ENCODE measurements at regions not wholly inside any gene's neighbourhood (a gene's known extent, or its start where the extent isn't known, plus 50 kb on each side); places are given as distances from the start of the nearest gene placed in this dataset.

DNA sequence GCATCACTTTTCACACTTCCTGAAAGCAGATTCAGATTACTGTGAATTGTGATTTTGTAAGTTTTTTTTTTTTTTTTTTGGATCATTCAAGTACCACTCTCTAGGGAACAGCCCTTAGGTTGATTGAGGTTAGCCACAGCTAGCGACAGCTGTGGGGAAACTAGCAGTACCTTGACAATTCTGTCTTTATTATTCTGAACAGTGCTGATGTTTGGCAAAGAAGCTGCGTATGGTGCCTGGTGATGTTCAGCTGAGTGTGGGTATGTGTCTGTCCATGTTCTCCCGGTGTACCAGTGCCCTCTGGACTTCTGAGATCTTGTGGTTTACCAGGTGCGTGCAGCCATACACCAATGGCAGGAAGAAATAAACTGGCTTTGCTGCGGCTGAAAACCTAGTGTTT is 117.3 kb upstream of the PLPPR1 start:
- in situ Hi-C loops (cut with HindIII; ENCODE audit: low pct_ligation_motif_present, low pct_unique_long_range_greater_than_20kb, low sequenced_read_pairs): no loop called here
- DNase-seq: no peak

DNA sequence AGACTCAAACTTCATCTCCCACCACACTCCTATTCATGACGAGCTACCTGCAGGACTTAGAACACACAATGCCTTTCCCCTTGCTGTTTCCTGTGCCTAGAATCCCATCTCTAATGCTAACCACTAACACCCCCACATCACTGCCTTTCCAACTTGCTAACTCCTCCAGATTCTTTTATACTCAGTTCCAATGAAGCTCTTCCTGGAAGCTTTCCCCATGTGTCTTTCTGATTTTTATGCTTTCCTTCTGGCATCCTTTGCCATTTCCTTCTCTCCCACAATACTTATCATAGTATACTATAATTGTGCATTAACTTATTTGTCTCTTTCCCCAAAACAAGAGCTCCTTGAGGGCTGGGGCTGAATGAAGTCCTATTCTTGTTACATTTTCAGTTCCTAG is 115.3 kb upstream of the PLPPR1 start:
- no peak for DNase-seq
- in situ Hi-C loops (cut with HindIII; ENCODE audit: low pct_ligation_motif_present, low pct_unique_long_range_greater_than_20kb, low sequenced_read_pairs): no loop called here

DNA sequence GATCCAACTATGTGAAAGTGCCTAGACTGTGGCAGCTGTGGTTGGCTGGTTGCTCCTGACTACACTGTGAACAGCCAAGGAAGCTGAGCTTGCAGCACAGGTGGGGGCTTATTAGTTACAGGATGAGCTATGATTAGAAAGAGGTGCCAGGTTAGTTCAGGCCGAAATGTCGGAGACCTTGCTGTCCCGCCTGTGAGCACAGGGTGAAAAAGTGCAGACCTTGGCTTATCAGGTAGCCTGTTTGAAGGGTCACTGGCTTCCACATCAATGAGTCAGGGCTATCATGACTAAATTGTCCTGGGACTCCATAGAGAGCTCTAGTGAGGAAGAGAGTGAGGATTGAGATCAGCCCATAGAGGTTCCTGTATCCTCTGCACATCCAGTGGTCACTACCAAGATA is 114.3 kb upstream of the PLPPR1 start:
- no peak for DNase-seq
- in situ Hi-C loops (cut with HindIII; ENCODE audit: low pct_ligation_motif_present, low pct_unique_long_range_greater_than_20kb, low sequenced_read_pairs): no loop called here

DNA sequence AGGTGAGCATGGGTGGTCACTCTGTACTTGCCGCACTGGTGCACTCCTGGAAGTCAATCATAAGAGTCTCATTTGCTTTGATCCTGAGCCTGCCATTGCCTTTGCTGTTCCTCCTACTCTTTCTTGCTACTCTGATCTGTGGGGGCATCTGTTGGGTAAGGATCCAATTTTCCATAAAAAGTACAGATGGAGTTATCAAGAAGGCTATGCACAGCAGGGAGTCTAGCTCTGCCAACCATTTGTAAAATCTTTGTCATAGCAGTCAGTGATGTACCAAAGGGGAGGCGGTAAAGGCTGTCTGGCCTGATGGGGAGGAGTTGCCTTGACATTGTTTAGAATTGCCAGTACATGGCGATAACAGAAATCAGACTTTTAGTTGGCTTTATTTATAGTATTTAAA is 109.0 kb upstream of the PLPPR1 start:
- in situ Hi-C loops (cut with HindIII; ENCODE audit: low pct_ligation_motif_present, low pct_unique_long_range_greater_than_20kb, low sequenced_read_pairs): no loop called here

DNA sequence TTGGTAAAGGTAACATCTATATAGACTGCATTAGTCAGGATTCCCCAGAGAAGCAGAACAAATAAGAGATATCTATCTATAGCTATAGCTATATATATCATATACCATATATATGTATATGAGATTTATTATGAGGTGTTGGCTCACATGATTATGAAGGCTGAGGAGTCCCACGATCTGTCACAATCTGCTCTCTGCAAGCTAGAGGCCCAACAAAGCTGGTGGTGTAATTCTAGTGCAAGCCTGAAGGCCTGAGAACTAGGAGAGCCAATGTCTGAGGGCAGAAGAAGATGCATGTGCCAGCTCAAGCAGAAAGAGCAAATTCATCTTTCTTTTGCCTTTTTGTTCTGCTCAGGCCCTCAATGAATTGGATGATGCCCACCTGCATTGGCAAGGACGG is 102.2 kb upstream of the PLPPR1 start:
- DNase-seq: no peak
- in situ Hi-C loops (cut with HindIII; ENCODE audit: low pct_ligation_motif_present, low pct_unique_long_range_greater_than_20kb, low sequenced_read_pairs): no loop called here

More for the DNA sequence above, 109.0 kb upstream of the PLPPR1 start:
- DNase-seq: no peak

DNA sequence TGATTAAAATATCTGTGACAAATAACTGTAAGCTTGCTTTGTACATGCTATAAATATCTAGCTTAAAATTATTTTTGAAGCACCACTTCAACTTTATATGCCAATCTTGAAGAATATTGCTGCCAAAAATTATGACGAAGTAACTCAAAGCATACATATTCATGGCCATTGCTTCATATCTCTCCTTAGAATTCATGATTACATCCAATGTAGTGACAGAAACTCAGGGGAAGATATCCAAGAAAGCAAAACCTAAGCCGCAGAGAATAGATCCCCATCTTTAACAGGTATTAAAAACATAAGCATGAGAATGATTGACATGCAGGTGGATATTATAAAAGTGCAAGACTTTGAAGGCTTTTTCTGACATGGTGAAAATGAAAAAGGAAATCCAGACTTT is 100.8 kb upstream of the PLPPR1 start:
- in situ Hi-C loops (cut with HindIII; ENCODE audit: low pct_ligation_motif_present, low pct_unique_long_range_greater_than_20kb, low sequenced_read_pairs): no loop called here
- DNase-seq: no peak

DNA sequence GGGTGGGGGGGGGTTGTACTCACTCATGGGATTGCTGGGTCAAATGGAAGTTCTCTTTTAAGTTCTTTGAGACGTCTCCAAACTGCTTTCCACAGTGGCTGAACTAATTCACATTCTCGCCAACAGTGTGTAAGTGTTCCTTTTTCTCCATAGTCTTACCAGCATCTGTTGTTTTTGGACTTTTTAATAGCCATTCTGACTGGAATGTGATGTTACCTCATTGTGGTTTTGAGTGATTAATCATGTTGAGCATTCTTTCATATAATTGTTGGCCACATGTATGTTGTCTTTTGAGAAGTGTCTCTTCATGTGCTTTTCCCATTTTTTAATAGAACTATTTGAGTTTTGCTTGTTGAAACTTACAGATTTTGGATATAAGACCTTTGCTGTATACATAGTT is 94.9 kb upstream of the PLPPR1 start:
- in situ Hi-C loops (cut with HindIII; ENCODE audit: low pct_ligation_motif_present, low pct_unique_long_range_greater_than_20kb, low sequenced_read_pairs): no loop called here
- no peak for DNase-seq

DNA sequence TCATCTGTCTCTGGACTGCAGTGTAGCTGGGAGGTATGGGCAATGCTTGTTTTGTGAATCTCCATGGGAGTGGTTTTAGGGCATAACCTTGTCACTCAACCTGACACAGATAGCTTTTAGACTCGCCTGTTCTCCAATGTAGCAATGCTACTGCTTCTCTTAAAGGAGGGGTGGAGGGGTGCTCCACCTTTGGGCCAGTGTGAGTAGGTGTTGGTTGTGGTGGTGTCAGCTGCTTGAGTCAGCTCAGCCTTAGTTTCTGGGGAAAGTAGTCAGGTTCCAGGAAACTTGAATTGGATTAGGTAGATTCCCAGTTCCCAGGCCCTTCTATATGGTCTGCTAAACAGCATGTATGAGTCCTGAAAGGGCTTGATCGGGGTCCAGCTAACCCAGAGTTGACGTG is 91.1 kb upstream of the PLPPR1 start:
- no peak for DNase-seq
- in situ Hi-C loops (cut with HindIII; ENCODE audit: low pct_ligation_motif_present, low pct_unique_long_range_greater_than_20kb, low sequenced_read_pairs): no loop called here

DNA sequence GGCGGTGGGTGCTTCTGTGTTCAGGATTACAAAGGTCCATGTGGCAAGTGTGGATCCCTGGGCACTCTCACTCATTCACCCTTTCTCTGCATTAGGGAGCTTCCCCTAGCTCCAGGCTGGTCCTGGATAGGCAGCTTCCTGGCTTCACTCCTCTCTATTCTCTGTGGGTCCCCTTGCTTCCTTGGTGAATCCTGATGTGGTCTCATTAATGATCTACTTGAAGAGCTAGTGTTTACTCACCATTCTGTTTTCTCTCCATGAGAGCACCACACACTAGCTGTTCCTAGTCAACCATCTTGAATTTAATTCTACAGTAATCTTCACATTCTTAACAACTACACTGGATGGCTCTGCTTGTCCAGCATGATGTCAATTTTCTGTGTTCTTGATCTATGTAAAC is 90.0 kb upstream of the PLPPR1 start:
- in situ Hi-C loops (cut with HindIII; ENCODE audit: low pct_ligation_motif_present, low pct_unique_long_range_greater_than_20kb, low sequenced_read_pairs): no loop called here
- DNase-seq: no peak

DNA sequence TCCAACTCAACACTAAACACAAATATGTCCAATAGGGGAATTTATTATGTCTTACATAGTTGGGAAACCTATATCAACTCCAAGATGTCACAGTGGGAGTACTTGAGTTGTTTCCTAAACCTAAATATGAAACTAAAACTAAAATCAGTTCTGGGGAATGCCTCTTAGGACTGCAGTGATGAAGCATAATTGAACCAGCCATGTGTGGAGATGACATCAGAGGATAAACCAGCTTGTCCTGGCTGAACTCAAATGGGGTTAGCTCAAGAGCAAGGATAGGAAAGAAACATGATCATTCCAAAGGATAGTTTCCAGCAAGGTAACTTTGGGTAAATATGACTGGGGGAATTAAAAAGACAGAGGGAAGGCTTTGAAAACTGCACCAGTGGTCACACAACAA is 88.9 kb upstream of the PLPPR1 start:
- in situ Hi-C loops (cut with HindIII; ENCODE audit: low pct_ligation_motif_present, low pct_unique_long_range_greater_than_20kb, low sequenced_read_pairs): no loop called here
- DNase-seq: no peak

DNA sequence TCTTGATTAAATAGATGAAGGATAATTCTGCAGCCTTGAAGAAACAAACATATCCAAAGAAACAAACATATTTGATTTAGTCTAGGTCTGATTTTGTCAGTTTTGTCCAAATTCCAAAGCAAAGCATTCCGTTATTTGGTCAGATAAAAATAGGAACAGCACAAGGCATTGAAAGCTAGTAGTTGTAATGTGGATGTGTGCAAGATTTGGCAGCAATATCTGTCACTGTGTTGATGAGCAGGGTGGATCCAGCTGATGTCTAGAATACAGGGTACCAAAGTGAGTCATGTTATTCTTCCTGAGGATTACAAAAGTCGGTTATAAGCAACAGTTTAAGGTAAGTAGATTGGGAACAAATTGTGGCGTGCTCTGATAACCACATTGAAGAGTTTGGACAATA is 69.3 kb upstream of the PLPPR1 start:
- in situ Hi-C loops (cut with HindIII; ENCODE audit: low pct_ligation_motif_present, low pct_unique_long_range_greater_than_20kb, low sequenced_read_pairs): no loop called here
- DNase-seq: no peak
